ENCODE measurements at regions not wholly inside any gene's neighbourhood (a gene's known extent, or its start where the extent isn't known, plus 50 kb on each side); places are given as distances from the start of the nearest gene placed in this dataset.

DNA sequence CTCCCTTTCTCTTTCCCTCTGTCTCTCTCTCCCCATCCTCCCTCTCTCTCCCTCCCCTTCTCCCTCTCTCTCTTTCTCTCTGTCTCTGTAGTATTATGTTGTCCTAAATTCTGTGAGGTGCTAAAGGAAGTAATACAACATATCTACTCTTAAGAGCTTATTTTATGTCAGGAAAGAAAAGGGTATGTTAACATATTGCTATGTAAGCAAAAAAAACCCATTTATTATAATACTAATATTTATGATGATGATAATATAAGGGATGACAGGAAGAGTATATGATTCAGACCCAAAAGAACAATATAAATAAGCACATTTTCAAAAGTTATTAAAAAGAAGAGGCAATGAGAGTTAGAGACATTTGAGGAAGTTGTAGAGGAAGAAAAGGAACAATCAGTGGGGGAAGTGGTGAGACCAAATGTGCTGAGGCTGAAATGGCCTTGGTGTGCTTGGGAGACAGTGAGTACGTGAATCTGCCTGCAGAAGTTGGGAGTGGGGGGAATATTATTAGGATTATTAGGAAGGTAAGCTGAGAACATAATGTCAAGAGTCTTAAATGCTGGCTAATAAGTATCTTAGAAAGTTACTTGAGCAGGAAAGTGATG is 303.6 kb upstream of the FERMT1 start:
- no peak for TF ChIP-seq RCOR1 (conservative IDR thresholded peaks at IDR 0.05; ENCODE audit: low read depth, low read length)
- no peak for TF ChIP-seq TCF12 (IDR thresholded peaks at IDR 0.05; ENCODE audit: low read depth, low read length)
- TF ChIP-seq RFX5 (IDR thresholded peaks at IDR 0.05; ENCODE audit: low read depth, low read length) = no peak
- TF ChIP-seq CREB1 (IDR thresholded peaks at IDR 0.05; ENCODE audit: low read depth) = no peak
- no peak for TF ChIP-seq ZNF384 (IDR thresholded peaks at IDR 0.05; ENCODE audit: borderline replicate concordance, low read depth, low read length)
- no peak for TF ChIP-seq HCFC1 (IDR thresholded peaks at IDR 0.05; ENCODE audit: low read length)
- TF ChIP-seq CTCF (IDR thresholded peaks at IDR 0.05 in 2 of 3, conservative IDR thresholded peaks at IDR 0.05 in 1 of 3; ENCODE audit: control insufficient read depth in 2 of 3, extremely low read depth in 1 of 3, insufficient read depth in 1 of 3, low read depth in 3 of 3, low read length in 3 of 3) = no peak
- no peak for TF ChIP-seq SUZ12 (IDR thresholded peaks at IDR 0.05; ENCODE audit: unreplicated experiment)
- no peak for TF ChIP-seq BRCA1 (IDR thresholded peaks at IDR 0.05; ENCODE audit: low read depth, low read length)
- TF ChIP-seq ZNF24 (IDR thresholded peaks at IDR 0.05) = no peak
- no peak for TF ChIP-seq RAD21 (IDR thresholded peaks at IDR 0.05; ENCODE audit: insufficient read depth, low read depth, low read length)
- TF ChIP-seq YBX1 (IDR thresholded peaks at IDR 0.05) = no peak
- no peak for TF ChIP-seq CBX5 (IDR thresholded peaks at IDR 0.05; ENCODE audit: low read depth)

Data from GM12878 (cell line).